GM12878 (cell line): ENCODE measurements at regions not wholly inside any gene's neighbourhood (a gene's known extent, or its start where the extent isn't known, plus 50 kb on each side); places are given as distances from the start of the nearest gene placed in this dataset.

Experiments
- ATAC-seq: fragments of 200-7000 bp; cut with Tn5 transposase; 3 replicates; pipeline ENCODE4 v1.9.1; 2020; ENCODE audit warnings: mild to moderate bottlenecking, moderate library complexity
- BruUV-seq: library from RNA; stranded (reverse); fragments of 400-500 nt; replicated peaks from 2 replicates; lab custom pipeline; 2021; lab: Mats Ljungman, UMichigan
- CTCF ChIA-PET: fragments of 300-600 bp; sonication (Branson Sonifier 250); formaldehyde crosslinking; extraction: SDS; loops from one replicate; lab custom pipeline; 2021; ENCODE audit warnings: inconsistent platforms; lab: Yijun Ruan, JAX
- POLR2A ChIA-PET: fragments of 350-600 bp; formaldehyde crosslinking; extraction: SDS; loops from one replicate; lab custom pipeline; 2021; ENCODE audit warnings: inconsistent platforms; lab: Charles Lee
- RAD21 ChIA-PET: fragments of 300-600 bp; sonication (Branson Sonifier 250); formaldehyde crosslinking; loops from one replicate; lab custom pipeline; 2023; ENCODE audit warnings: antibody characterized with exemption; ENCODE audit not compliant: unreplicated experiment; lab: Charles Lee
- SMC1A ChIA-PET: fragments of 300-600 bp; sonication (Branson Sonifier 250); formaldehyde crosslinking; loops from one replicate; lab custom pipeline; 2023; ENCODE audit not compliant: unreplicated experiment, uncharacterized antibody; lab: Charles Lee
- DNase-seq: peaks from one replicate; pipeline ENCODE4 v3.0.0-alpha.2; 2011; ENCODE audit warnings: low read depth, low spot score
- FAIRE-seq: peaks from 3 replicates; lab custom pipeline; 2011; peaks lifted over from hg19 to GRCh38; lab: Jason Lieb, UNC
- H2AFZ ChIP-seq: 2 replicates; pipeline ENCODE4 v1.6.0; 2011; ENCODE audit warnings: low read depth, low read length, control low read depth; ENCODE audit not compliant: control insufficient read depth
- H3K27ac ChIP-seq: 2 replicates; pipeline ENCODE4 v1.5.1; 2011; ENCODE audit warnings: control low read depth; ENCODE audit not compliant: control insufficient read depth, insufficient read depth
- H3K27me3 ChIP-seq, 2 experiments: replicated peaks in 1 of 2; 2 replicates each; pipeline versions ENCODE4 v1.6.0 to v1.6.1; 2011; ENCODE audit warnings: low read length in 1 of 2; ENCODE audit not compliant: control insufficient read depth in 2 of 2, insufficient read depth in 2 of 2
- H3K36me3 ChIP-seq, 2 experiments: 2 replicates each; pipeline ENCODE4 v1.5.1; 2011; ENCODE audit warnings: low read length in 1 of 2; ENCODE audit not compliant: control insufficient read depth in 2 of 2, insufficient read depth in 2 of 2
- H3K4me1 ChIP-seq: 2 replicates; pipeline ENCODE4 v1.6.1; 2011; ENCODE audit warnings: mild to moderate bottlenecking, low read length, moderate library complexity, mixed read lengths; ENCODE audit not compliant: control insufficient read depth, insufficient read depth
- H3K4me2 ChIP-seq: 2 replicates; pipeline ENCODE4 v1.6.0; 2011; ENCODE audit warnings: control low read depth; ENCODE audit not compliant: control insufficient read depth, insufficient read depth
- H3K4me3 ChIP-seq: fragments of 200-600 bp; sonication (generic); 2 replicates; pipeline ENCODE4 v1.5.1; 2016
- H3K79me2 ChIP-seq: 2 replicates; pipeline ENCODE4 v1.6.0; 2011; ENCODE audit warnings: low read length; ENCODE audit not compliant: control insufficient read depth, insufficient read depth
- H3K9ac ChIP-seq: 2 replicates; pipeline ENCODE4 v1.8.0; 2011; ENCODE audit warnings: low read length, control low read depth, mixed read lengths; ENCODE audit not compliant: control insufficient read depth, insufficient read depth
- H3K9me3 ChIP-seq: replicated peaks from 3 replicates; pipeline ENCODE4 v1.5.1; 2011; ENCODE audit warnings: mild to moderate bottlenecking, low read length; ENCODE audit not compliant: control insufficient read depth, insufficient read depth
- H4K20me1 ChIP-seq: 2 replicates; pipeline ENCODE4 v1.6.0; 2011; ENCODE audit not compliant: control insufficient read depth, insufficient read depth
- BMI1 ChIP-seq: fragments of 450-650 bp; IDR thresholded peaks from 2 replicates; pipeline ENCODE4 v1.6.1; 2016; ENCODE audit warnings: mild to moderate bottlenecking, moderate library complexity, borderline replicate concordance
- EP300 ChIP-seq, 2 experiments: fragments of 150-350 bp in 1 of 2; IDR thresholded peaks; 2 replicates each; pipeline ENCODE4 v1.6.1; 2011 to 2012; ENCODE audit warnings: low read depth in 2 of 2, low read length in 2 of 2, borderline replicate concordance in 1 of 2, improper control_type of control experiment in 1 of 2, inconsistent platforms in 1 of 2; ENCODE audit not compliant: control insufficient read depth in 1 of 2
- HDGF ChIP-seq: fragments of 450-650 bp; IDR thresholded peaks from 2 replicates; pipeline ENCODE4 v1.6.1; 2016; ENCODE audit warnings: antibody characterized with exemption
- NBN ChIP-seq: fragments of 450-650 bp; IDR thresholded peaks from 2 replicates; pipeline ENCODE4 v1.6.1; 2016
- NFIC ChIP-seq: IDR thresholded peaks from 2 replicates; pipeline ENCODE4 v1.6.1; 2012; ENCODE audit warnings: low read depth, mild to moderate bottlenecking, inconsistent platforms, low read length, moderate library complexity
- NR2F1 ChIP-seq: fragments of 450-650 bp; conservative IDR thresholded peaks from 2 replicates; pipeline ENCODE4 v1.6.1; 2017; ENCODE audit warnings: mild to moderate bottlenecking
- NRF1 ChIP-seq: conservative IDR thresholded peaks from 2 replicates; pipeline ENCODE4 v1.6.1; 2011; ENCODE audit warnings: mild to moderate bottlenecking, low read depth, low read length, improper control_type of control experiment
- WGBS: methylation state at CpG from one replicate; pipeline ENCODE4 v1.1.6; 2016; ENCODE audit warnings: low lambda C conversion rate; ENCODE audit not compliant: insufficient replicate concordance, insufficient coverage; ENCODE audit errors: missing lambda C conversion rate; 5-methylcytosine and 5-hydroxymethylcytosine counted together
- in situ Hi-C: fragments of 300-500 bp; cut with MboI; formaldehyde crosslinking; loops from 9 replicates; pipeline ENCODE4 v1.14.3; 2018; ENCODE audit warnings: mixed read lengths
- intact Hi-C: fragments of 100-400 bp; cut with micrococcal nuclease; formaldehyde crosslinking; loops from one replicate; pipeline ENCODE4 v1.14.2; 2022; ENCODE audit not compliant: unreplicated experiment
- TF ChIP-seq, protein P1 (sequence below): fragments of 450-650 bp; formaldehyde crosslinking; IDR thresholded peaks from 2 replicates; pipeline ENCODE4 v1.4.0; 2020; ENCODE audit warnings: mild to moderate bottlenecking, moderate library complexity
- TF ChIP-seq, protein P2 (sequence below): fragments of 450-650 bp; IDR thresholded peaks from 2 replicates; pipeline ENCODE4 v1.6.1; 2018; ENCODE audit warnings: mild to moderate bottlenecking, low read depth, moderate library complexity; ENCODE audit not compliant: partially characterized antibody

DNA sequence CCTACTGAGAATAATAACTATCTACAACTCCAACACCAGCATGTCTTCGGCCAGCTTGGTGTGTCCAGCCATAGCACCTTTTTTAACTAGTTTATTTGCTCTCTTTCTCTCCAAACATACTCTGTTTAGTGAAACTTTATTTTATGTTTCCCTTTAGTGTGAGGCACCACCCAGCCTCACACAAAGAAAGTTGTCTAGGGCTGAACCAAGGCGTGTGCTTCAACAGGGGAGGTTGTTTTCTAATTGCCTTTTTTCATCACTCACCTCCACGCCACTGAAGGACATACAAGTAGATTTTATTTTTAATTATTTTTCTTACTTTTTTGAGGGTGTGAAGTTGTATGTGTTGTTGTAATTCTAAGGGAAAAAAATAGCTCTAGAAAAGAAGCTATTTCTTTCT lies 125.6 kb upstream of the MARCKS start:
- Histone ChIP-seq H4K20me1 (no peaks in the 10 kb centered on the region), H3K4me2 (no peak overlapping the region), H3K27me3 (no peaks in the 10 kb centered on the region), H2AFZ (no peak overlapping the region), H3K9ac (no peak overlapping the region), H3K4me3 (no peak overlapping the region), H3K9me3 (no peaks in the 10 kb centered on the region), H3K36me3 (no peaks in the 10 kb centered on the region), H3K27ac (no peak overlapping the region), H3K4me1 (no peaks in the 10 kb centered on the region), H3K79me2 (no peaks in the 10 kb centered on the region)
- intact Hi-C loops (no loop called here), in situ Hi-C loops (no loop called here)
- DNase-seq (no peak), FAIRE-seq (no peak), ATAC-seq (no peak)
- SMC1A ChIA-PET, result interaction anchor here (0.9 to 3.2 kb wide), 5 partner anchors 10 to 59 kb away, joined by 3 to 10 read pairs (median 3); no protein-coding TSS in a partner anchor
- CTCF ChIA-PET, result no interaction called here
- BruUV-seq, result no TSS peak
- RAD21 ChIA-PET, result no interaction called here
- TF ChIP-seq NR2F1 (no peak), EP300 (IDR thresholded peaks at IDR 0.05; ENCODE audit: borderline replicate concordance in 1 of 2, control insufficient read depth in 1 of 2, low read depth in 2 of 2, low read length in 2 of 2) (no peak), NRF1 (no peak)
- POLR2A ChIA-PET, result interaction anchor here (0.6 kb wide), 1 partner anchor 36 kb away, joined by 6 read pairs; no protein-coding TSS in a partner anchor
- 77% methylated on average over 3 of the region's 3 CpGs for WGBS

DNA sequence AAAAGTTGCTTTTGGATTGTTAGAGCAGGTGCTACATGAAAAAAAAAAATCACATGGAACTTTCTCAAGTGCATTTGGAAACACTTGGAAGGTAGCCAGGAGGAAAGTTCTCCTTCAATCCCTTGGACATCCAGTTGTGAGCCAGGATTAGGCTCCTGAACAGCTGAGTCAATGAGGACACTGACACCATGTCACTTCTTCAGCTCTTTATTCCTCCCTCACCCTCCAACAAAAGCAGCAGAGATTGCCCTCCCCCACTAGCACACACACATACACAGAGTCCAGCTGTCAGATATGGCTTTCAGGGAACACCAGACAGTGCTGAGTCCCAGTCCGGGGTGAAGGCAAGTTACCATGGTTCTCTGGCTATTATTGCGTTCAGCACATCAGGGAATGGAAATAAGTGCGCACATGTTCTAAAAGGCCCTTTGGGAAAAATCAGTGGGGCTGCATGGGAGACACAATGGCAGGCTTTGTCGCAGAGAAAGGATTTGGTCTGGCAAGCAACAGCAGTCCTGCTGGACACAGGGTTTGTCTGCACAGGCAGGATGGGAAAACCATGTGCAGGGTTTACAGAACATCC lies 124.7 kb upstream of the MARCKS start:
- RAD21 ChIA-PET, result no interaction called here
- Histone ChIP-seq H4K20me1 (no peaks in the 10 kb centered on the region), H3K4me2 (no peak overlapping the region), H3K36me3 (no peaks in the 10 kb centered on the region), H2AFZ (no peak overlapping the region), H3K9ac (no peak overlapping the region), H3K4me1 (no peaks in the 10 kb centered on the region), H3K79me2 (no peaks in the 10 kb centered on the region), H3K27ac (no peak overlapping the region), H3K9me3 (no peaks in the 10 kb centered on the region), H3K4me3 (no peak overlapping the region), H3K27me3 (no peaks in the 10 kb centered on the region)
- DNase-seq (no peak), ATAC-seq (no peak), FAIRE-seq (no peak)
- in situ Hi-C loops (no loop called here), intact Hi-C loops (no loop called here)
- SMC1A ChIA-PET, result interaction anchor here (0.9 to 3.2 kb wide), 4 partner anchors 9 to 58 kb away, joined by 3 to 10 read pairs (median 3); no protein-coding TSS in a partner anchor
- no TSS peak for BruUV-seq
- whole genome bisulfite sequencing, result 85% methylated on average over 4 of the region's 4 CpGs
- POLR2A ChIA-PET, result no interaction called here
- CTCF ChIA-PET, result no interaction called here
- TF ChIP-seq, protein P1, sequence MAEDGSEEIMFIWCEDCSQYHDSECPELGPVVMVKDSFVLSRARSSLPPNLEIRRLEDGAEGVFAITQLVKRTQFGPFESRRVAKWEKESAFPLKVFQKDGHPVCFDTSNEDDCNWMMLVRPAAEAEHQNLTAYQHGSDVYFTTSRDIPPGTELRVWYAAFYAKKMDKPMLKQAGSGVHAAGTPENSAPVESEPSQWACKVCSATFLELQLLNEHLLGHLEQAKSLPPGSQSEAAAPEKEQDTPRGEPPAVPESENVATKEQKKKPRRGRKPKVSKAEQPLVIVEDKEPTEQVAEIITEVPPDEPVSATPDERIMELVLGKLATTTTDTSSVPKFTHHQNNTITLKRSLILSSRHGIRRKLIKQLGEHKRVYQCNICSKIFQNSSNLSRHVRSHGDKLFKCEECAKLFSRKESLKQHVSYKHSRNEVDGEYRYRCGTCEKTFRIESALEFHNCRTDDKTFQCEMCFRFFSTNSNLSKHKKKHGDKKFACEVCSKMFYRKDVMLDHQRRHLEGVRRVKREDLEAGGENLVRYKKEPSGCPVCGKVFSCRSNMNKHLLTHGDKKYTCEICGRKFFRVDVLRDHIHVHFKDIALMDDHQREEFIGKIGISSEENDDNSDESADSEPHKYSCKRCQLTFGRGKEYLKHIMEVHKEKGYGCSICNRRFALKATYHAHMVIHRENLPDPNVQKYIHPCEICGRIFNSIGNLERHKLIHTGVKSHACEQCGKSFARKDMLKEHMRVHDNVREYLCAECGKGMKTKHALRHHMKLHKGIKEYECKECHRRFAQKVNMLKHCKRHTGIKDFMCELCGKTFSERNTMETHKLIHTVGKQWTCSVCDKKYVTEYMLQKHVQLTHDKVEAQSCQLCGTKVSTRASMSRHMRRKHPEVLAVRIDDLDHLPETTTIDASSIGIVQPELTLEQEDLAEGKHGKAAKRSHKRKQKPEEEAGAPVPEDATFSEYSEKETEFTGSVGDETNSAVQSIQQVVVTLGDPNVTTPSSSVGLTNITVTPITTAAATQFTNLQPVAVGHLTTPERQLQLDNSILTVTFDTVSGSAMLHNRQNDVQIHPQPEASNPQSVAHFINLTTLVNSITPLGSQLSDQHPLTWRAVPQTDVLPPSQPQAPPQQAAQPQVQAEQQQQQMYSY, result no peak
- TF ChIP-seq HDGF (no peak), BMI1 (no peak), NBN (no peak), NFIC (no peak)
- TF ChIP-seq, protein P2, sequence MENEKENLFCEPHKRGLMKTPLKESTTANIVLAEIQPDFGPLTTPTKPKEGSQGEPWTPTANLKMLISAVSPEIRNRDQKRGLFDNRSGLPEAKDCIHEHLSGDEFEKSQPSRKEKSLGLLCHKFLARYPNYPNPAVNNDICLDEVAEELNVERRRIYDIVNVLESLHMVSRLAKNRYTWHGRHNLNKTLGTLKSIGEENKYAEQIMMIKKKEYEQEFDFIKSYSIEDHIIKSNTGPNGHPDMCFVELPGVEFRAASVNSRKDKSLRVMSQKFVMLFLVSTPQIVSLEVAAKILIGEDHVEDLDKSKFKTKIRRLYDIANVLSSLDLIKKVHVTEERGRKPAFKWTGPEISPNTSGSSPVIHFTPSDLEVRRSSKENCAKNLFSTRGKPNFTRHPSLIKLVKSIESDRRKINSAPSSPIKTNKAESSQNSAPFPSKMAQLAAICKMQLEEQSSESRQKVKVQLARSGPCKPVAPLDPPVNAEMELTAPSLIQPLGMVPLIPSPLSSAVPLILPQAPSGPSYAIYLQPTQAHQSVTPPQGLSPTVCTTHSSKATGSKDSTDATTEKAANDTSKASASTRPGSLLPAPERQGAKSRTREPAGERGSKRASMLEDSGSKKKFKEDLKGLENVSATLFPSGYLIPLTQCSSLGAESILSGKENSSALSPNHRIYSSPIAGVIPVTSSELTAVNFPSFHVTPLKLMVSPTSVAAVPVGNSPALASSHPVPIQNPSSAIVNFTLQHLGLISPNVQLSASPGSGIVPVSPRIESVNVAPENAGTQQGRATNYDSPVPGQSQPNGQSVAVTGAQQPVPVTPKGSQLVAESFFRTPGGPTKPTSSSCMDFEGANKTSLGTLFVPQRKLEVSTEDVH, result no peak
